HAP-1 (cell line): ENCODE measurements at regions not wholly inside any gene's neighbourhood (a gene's known extent, or its start where the extent isn't known, plus 50 kb on each side); places are given as distances from the start of the nearest gene placed in this dataset.
A peak's percentile ranks its signal among the peaks of the same experiment; 100 is the strongest.

Source experiments
- DNase-seq, 2 experiments: peaks; one replicate each; pipeline ENCODE4 v3.0.0-alpha.2; 2016 to 2020; ENCODE audit warnings: low spot score in 2 of 2
- H3K27me3 ChIP-seq: fragments of 250-450 bp; sonication (Bioruptor Pico); 2 replicates; pipeline ENCODE4 v1.5.1; 2020; ENCODE audit warnings: low read depth, mild to moderate bottlenecking, moderate library complexity
- H3K36me3 ChIP-seq: fragments of 250-450 bp; sonication (Bioruptor Pico); replicated peaks from 2 replicates; pipeline ENCODE4 v1.5.1; 2020; ENCODE audit warnings: mild to moderate bottlenecking
- H3K4me1 ChIP-seq: fragments of 250-450 bp; sonication (Bioruptor Pico); 2 replicates; pipeline ENCODE4 v1.5.1; 2020; ENCODE audit warnings: mild to moderate bottlenecking
- H3K4me3 ChIP-seq: fragments of 250-450 bp; sonication (Bioruptor Pico); 2 replicates; pipeline ENCODE4 v1.5.1; 2020; ENCODE audit warnings: mild to moderate bottlenecking, moderate library complexity
- H3K9me3 ChIP-seq: fragments of 250-450 bp; sonication (Bioruptor Pico); 2 replicates; pipeline ENCODE4 v1.5.1; 2020; ENCODE audit warnings: mild to moderate bottlenecking, moderate library complexity
- in situ Hi-C: fragments of 300-500 bp; cut with MboI; formaldehyde crosslinking; loops from 3 replicates; pipeline ENCODE4 v1.14.3; 2020; ENCODE audit warnings: low sequenced_read_pairs, inconsistent platforms, mixed read lengths

GRCh38 chr10:111724121-111724520 lies 459.4 kb downstream of the GPAM start:
- no peaks in the 10 kb centered on the region for H3K36me3 ChIP-seq
- H3K27me3 ChIP-seq = no peaks in the 10 kb centered on the region; the same call in 1 of the 2 replicates
- in situ Hi-C loops = no loop called here
- no peak for DNase-seq
- H3K9me3 ChIP-seq = no peaks in the 10 kb centered on the region
- H3K4me3 ChIP-seq = no peak overlapping the region
- H3K4me1 ChIP-seq = no peaks in the 10 kb centered on the region

DNA sequence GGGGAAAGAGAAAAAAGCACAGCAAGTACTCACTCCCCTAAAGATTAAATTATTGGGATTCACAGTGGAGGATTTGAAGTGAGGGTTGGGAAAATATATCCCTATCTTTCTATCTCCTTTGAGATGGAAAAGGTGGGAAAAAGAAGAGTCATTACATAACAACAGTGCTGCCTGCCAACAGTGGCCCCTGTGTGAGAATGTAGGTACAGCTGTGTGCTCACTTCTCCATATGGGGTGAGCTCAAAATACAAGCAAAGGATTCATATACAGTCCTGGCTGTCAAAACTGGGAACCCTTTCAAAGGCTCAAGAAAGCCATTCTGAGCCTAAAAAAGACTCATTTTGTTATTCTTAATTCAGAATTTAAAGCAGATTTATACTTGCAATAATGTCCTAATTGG lies 458.5 kb downstream of the GPAM start:
- Histone ChIP-seq H3K4me3 (no peak overlapping the region), H3K4me1 (no peaks in the 10 kb centered on the region), H3K36me3 (no peaks in the 10 kb centered on the region), H3K9me3 (no peaks in the 10 kb centered on the region), H3K27me3 (no peaks in the 10 kb centered on the region; the same call in 1 of the 2 replicates)
- no peak for DNase-seq
- in situ Hi-C loops = no loop called here

GRCh38 chr10:111732166-111732785 lies 451.3 kb downstream of the GPAM start:
- H3K9me3 ChIP-seq = no peaks in the 10 kb centered on the region
- DNase-seq = no peak
- no peaks in the 10 kb centered on the region for H3K27me3 ChIP-seq
- in situ Hi-C loops = no loop called here
- H3K4me1 ChIP-seq = no peaks in the 10 kb centered on the region
- no peaks in the 10 kb centered on the region for H3K36me3 ChIP-seq
- no peak overlapping the region for H3K4me3 ChIP-seq

DNA sequence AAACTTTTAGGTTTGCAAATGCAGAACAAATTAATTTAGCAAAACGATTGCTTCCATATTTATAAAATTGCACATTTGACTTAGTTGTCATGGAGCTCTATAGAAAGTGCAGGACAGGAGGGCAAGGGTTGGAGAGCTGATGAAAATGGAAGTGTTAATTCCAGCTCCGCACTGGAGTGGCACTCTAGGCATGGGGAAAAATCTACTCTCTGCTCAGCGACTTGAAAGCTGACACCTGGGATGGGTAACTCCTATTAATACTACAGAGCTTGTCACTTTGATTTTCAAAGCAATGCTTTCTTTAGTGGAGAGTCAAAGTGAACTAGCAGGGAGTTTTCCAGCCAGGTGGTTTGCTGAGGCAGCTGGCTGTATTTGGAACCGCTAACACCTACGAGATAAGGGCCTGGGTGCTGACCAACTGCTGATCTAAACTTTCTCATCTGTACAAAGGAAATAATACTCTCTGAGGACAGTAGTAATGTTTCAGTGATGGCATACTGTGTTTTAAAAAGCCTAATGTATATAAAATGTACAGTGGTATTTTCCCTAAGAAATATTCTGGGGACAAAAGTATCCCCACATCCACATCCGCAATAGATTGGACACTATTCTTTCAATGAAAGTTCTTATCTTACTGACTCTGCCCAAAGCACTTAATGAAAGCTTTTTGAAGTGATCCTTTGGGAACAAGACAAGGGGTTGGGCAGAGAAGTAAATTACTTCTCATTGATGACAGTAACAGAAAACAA lies 444.3 kb downstream of the GPAM start:
- Histone ChIP-seq H3K36me3 (no peaks in the 10 kb centered on the region), H3K4me1 (no peaks in the 10 kb centered on the region), H3K4me3 (no peak overlapping the region), H3K9me3 (no peaks in the 10 kb centered on the region), H3K27me3 (no peaks in the 10 kb centered on the region)
- DNase-seq = no peak
- in situ Hi-C loops = no loop called here

GRCh38 chr10:111739874-111740139 lies 443.8 kb downstream of the GPAM start:
- H3K9me3 ChIP-seq = no peaks in the 10 kb centered on the region
- in situ Hi-C loops = no loop called here

GRCh38 chr10:111745982-111746381 lies 437.6 kb downstream of the GPAM start:
- H3K4me3 ChIP-seq = no peak overlapping the region
- in situ Hi-C loops = no loop called here
- no peaks in the 10 kb centered on the region for H3K27me3 ChIP-seq
- no peaks in the 10 kb centered on the region for H3K36me3 ChIP-seq
- no peak for DNase-seq
- no peaks in the 10 kb centered on the region for H3K4me1 ChIP-seq
- H3K9me3 ChIP-seq = no peaks in the 10 kb centered on the region

More at GRCh38 chr10:111739874-111740139, 443.8 kb downstream of the GPAM start:
- no peak for DNase-seq
- no peak overlapping the region for H3K4me3 ChIP-seq
- no peaks in the 10 kb centered on the region for H3K4me1 ChIP-seq
- no peaks in the 10 kb centered on the region for H3K36me3 ChIP-seq
- no peaks in the 10 kb centered on the region for H3K27me3 ChIP-seq

DNA sequence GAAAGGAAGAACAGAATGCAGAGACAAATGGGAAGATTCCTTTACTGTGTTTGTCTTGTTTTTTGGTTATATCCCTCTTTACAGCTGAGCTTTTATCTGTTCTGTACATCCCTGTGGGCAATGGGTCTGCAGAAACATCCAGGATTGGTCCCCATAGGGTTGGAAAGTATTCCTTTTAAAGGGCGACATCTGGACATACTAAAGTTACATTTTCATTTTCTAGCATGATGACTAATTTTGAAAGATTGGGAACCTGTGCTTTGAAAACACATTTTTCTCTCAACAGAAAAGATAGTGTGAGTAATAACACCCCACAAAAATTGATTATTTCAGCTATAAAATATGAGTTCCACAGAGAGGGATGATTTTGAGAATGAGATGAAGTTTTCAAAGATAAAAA lies 435.8 kb downstream of the GPAM start:
- in situ Hi-C loops = no loop called here
- H3K4me1 ChIP-seq = no peaks in the 10 kb centered on the region
- no peak overlapping the region for H3K4me3 ChIP-seq
- H3K9me3 ChIP-seq = no peaks in the 10 kb centered on the region
- no peaks in the 10 kb centered on the region for H3K36me3 ChIP-seq
- DNase-seq = no peak
- no peaks in the 10 kb centered on the region for H3K27me3 ChIP-seq

DNA sequence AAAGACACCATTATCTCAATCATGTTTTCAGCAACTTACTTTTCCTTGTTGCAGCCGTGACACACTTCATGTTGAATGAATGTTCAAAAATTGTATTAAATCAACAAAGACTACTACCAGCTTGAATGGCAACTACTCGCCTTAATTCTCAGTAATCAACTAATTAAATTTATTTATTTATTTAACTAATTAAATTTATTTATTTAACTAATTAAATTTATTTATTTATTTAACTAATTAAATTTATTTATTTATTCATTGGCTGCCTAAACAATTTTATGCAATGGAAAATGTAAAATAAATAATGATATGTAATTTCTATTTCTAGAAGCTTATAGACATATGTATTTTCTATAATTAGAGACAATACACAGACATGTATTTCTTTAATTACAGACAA lies 435.4 kb downstream of the GPAM start:
- Histone ChIP-seq H3K27me3 (no peaks in the 10 kb centered on the region), H3K4me1 (no peaks in the 10 kb centered on the region), H3K36me3 (no peaks in the 10 kb centered on the region), H3K9me3 (no peaks in the 10 kb centered on the region), H3K4me3 (no peak overlapping the region)
- no peak for DNase-seq
- in situ Hi-C loops = no loop called here

DNA sequence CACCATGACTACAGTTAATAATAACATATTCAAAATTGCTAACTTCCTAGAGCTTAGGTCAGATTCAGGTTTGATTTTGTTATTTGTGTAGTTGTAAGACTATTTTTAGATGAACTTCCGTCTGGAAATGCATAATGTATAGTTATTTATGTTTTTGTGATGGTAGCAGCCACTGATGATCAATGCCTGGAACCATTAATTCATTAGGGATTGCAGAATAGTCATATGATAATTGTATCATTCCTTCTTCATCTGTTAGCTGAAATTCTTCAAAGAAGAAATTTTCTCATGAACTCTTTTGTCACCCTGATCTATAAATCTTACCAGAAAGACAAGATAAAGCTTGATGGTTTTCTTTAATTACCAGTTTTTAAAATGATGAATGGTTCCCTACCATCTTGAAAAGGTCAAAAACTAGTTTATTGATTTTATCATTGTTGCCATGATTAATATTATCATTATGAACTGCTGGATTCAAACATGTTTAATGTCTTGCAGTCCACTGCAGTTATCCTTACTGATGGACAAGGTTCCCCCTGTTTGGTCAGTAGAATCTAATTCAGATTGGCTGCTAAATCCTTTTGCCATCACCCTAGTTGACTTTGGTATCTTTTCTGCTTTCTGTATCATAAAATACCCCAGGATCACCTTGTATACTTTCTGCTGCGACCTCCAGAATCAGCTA lies 433.3 kb downstream of the GPAM start:
- in situ Hi-C loops = no loop called here
- no peaks in the 10 kb centered on the region for H3K36me3 ChIP-seq
- no peaks in the 10 kb centered on the region for H3K27me3 ChIP-seq
- no peaks in the 10 kb centered on the region for H3K9me3 ChIP-seq
- no peak for DNase-seq
- H3K4me3 ChIP-seq = no peak overlapping the region
- no peaks in the 10 kb centered on the region for H3K4me1 ChIP-seq

- Histone ChIP-seq H3K9me3 (no peaks in the 10 kb centered on the region), H3K4me3 (no peak overlapping the region), H3K27me3 (no peaks in the 10 kb centered on the region), H3K36me3 (no peaks in the 10 kb centered on the region), H3K4me1 (no peaks in the 10 kb centered on the region)
- DNase-seq = peak; percentile 44 to 69
- in situ Hi-C loops = loop anchor here (5.0 kb wide), 1 partner anchor 381 kb away; no protein-coding TSS in a partner anchor
Measured at GRCh38 chr10:111756217-111757061, 427.1 kb downstream of the GPAM start.

DNA sequence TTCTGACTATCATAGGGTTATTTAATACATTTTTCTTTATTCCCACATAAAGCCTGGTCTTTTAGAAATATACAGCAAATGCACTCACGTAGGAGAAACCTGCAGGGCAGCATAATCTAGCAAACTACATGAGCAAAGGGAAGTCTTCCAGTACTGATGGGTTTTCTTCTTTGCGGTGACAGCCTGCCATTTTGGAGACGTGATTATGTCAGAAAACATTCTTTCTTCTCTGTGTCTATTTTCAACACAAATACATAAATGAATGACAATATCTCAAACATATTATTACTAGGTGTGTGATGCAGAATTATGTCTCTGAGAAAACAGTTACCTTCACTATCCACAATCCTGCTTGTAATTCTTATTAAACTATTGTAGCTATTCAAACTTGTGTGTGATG lies 425.0 kb downstream of the GPAM start:
- DNase-seq = no peak
- Histone ChIP-seq H3K36me3 (no peaks in the 10 kb centered on the region), H3K4me1 (no peaks in the 10 kb centered on the region), H3K9me3 (no peaks in the 10 kb centered on the region), H3K27me3 (no peaks in the 10 kb centered on the region), H3K4me3 (no peak overlapping the region)
- in situ Hi-C loops = loop anchor here (5.0 kb wide), 1 partner anchor 379 kb away; no protein-coding TSS in a partner anchor

GRCh38 chr10:111762114-111762513 lies 421.5 kb downstream of the GPAM start:
- Histone ChIP-seq H3K36me3 (no peaks in the 10 kb centered on the region), H3K4me1 (no peaks in the 10 kb centered on the region), H3K27me3 (no peaks in the 10 kb centered on the region), H3K4me3 (no peak overlapping the region), H3K9me3 (no peaks in the 10 kb centered on the region)
- in situ Hi-C loops = no loop called here
- DNase-seq = no peak

DNA sequence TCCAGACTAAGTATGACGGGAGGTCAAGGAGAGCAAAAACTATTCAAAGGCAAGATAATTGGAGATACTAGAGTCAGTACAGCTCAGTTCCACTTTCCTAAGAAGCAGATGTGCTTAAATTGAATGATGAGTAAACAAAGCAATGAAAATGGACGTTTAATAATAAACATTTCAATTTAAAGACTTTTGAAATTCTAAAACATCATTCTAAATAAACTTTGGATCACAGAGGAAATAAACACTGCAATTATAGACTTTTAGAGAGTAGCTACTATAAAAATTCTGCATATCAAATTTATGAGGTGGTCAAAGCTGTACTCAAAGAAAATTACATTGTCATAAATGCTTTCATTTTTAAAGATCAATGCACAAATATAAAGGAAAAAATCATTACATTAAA lies 418.3 kb downstream of the GPAM start:
- H3K4me3 ChIP-seq = no peak overlapping the region
- DNase-seq = no peak
- in situ Hi-C loops = no loop called here
- no peaks in the 10 kb centered on the region for H3K36me3 ChIP-seq
- no peaks in the 10 kb centered on the region for H3K27me3 ChIP-seq
- no peaks in the 10 kb centered on the region for H3K9me3 ChIP-seq
- H3K4me1 ChIP-seq = no peaks in the 10 kb centered on the region

DNA sequence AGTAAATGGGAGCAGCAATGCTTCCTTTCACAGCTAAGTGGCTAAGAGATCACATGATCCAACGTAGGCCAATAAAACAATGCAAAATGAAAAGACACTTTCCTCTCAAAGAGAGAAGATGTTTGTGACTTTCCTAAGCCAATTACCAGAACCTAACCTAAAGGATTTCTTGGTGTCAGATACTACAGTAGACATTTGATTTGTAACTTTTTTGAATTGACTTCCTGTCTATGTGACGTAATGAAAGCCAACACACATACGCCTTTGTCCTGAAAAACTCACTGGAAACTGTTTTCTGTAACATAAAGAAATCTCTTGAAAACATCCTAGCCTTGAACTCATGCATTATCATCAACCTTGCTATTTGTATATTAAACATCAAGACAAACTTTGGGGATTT lies 417.1 kb downstream of the GPAM start:
- no peak overlapping the region for H3K4me3 ChIP-seq
- no peaks in the 10 kb centered on the region for H3K36me3 ChIP-seq
- H3K4me1 ChIP-seq = no peaks in the 10 kb centered on the region
- H3K27me3 ChIP-seq = no peaks in the 10 kb centered on the region
- in situ Hi-C loops = no loop called here
- no peak for DNase-seq
- no peaks in the 10 kb centered on the region for H3K9me3 ChIP-seq
